ENCODE measurements at regions not wholly inside any gene's neighbourhood (a gene's known extent, or its start where the extent isn't known, plus 50 kb on each side); places are given as distances from the start of the nearest gene placed in this dataset.
A peak's percentile ranks its signal among the peaks of the same experiment; 100 is the strongest.

DNA sequence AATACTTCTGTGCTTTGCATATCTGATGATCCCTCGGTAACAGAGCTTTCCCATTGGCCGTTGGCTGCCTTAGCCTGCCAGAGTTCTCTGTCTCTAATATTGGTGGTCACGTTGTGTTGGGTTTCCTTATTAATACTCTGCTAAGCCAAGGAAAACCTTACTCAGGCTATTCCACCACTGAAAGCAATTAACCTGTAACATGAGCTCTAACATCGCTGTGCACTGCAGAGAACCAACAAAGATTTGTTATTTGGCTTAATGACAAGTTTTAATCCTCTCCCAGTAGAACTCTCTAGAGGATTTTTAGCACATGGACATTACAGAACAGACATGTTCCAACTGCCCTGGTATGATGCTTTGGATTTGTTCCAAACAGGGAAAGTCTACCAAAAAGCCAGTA lies 825.9 kb upstream of the POU3F3 start:
- Histone ChIP-seq H3K36me3 (ENCODE audit: control insufficient read depth in 2 of 2, insufficient read depth in 2 of 2, low read length in 1 of 2) (no peaks in the 10 kb centered on the region), H3K27me3 (ENCODE audit: control insufficient read depth in 2 of 2, insufficient read depth in 1 of 2, low read length in 1 of 2) (no peaks in the 10 kb centered on the region), H3K9me3 (ENCODE audit: control insufficient read depth in 2 of 2, insufficient read depth in 1 of 2, low read length in 1 of 2) (no peaks in the 10 kb centered on the region), H3K4me1 (ENCODE audit: control insufficient read depth in 2 of 2, insufficient read depth in 2 of 2, low read length in 2 of 2) (no peaks in the 10 kb centered on the region), H3K27ac (ENCODE audit: low read depth in 1 of 2, low read length in 1 of 2) (no peak overlapping the region), H3K4me3 (ENCODE audit: low read length in 2 of 2) (no peak overlapping the region)
- 83% methylated on average over 4 of the region's 4 CpGs for WGBS
- DNase-seq (ENCODE audit: low read depth in 6 of 9, low spot score in 9 of 9), result peak in 1 of 9 donors; percentile 2

GRCh38 chr2:104033399-104033798 lies 820.5 kb upstream of the POU3F3 start:
- H3K27me3 ChIP-seq (ENCODE audit: control insufficient read depth in 2 of 2, insufficient read depth in 1 of 2, low read length in 1 of 2), result no peaks in the 10 kb centered on the region
- H3K9me3 ChIP-seq (ENCODE audit: control insufficient read depth in 2 of 2, insufficient read depth in 1 of 2, low read length in 1 of 2), result no peaks in the 10 kb centered on the region
- 57% methylated on average over 3 of the region's 3 CpGs for WGBS
- no peak overlapping the region for H3K4me3 ChIP-seq (ENCODE audit: low read length in 2 of 2)
- no peaks in the 10 kb centered on the region for H3K36me3 ChIP-seq (ENCODE audit: control insufficient read depth in 2 of 2, insufficient read depth in 2 of 2, low read length in 1 of 2)
- peak in 1 of 9 donors; percentile 5 for DNase-seq (ENCODE audit: low read depth in 6 of 9, low spot score in 9 of 9)
- H3K4me1 ChIP-seq (ENCODE audit: control insufficient read depth in 2 of 2, insufficient read depth in 2 of 2, low read length in 2 of 2), result no peaks in the 10 kb centered on the region
- no peak overlapping the region for H3K27ac ChIP-seq (ENCODE audit: low read depth in 1 of 2, low read length in 1 of 2)

GRCh38 chr2:104040771-104041170 lies 813.1 kb upstream of the POU3F3 start:
- H3K36me3 ChIP-seq (ENCODE audit: control insufficient read depth in 2 of 2, insufficient read depth in 2 of 2, low read length in 1 of 2), result no peaks in the 10 kb centered on the region
- H3K27ac ChIP-seq (ENCODE audit: low read depth in 1 of 2, low read length in 1 of 2), result no peak overlapping the region
- WGBS, result 73% methylated on average over 2 of the region's 2 CpGs
- no peaks in the 10 kb centered on the region for H3K4me1 ChIP-seq (ENCODE audit: control insufficient read depth in 2 of 2, insufficient read depth in 2 of 2, low read length in 2 of 2)
- H3K27me3 ChIP-seq (ENCODE audit: control insufficient read depth in 2 of 2, insufficient read depth in 1 of 2, low read length in 1 of 2), result no peaks in the 10 kb centered on the region
- H3K9me3 ChIP-seq (ENCODE audit: control insufficient read depth in 2 of 2, insufficient read depth in 1 of 2, low read length in 1 of 2), result no peaks in the 10 kb centered on the region
- no peak for DNase-seq (ENCODE audit: low read depth in 6 of 9, low spot score in 9 of 9)
- H3K4me3 ChIP-seq (ENCODE audit: low read length in 2 of 2), result no peak overlapping the region

DNA sequence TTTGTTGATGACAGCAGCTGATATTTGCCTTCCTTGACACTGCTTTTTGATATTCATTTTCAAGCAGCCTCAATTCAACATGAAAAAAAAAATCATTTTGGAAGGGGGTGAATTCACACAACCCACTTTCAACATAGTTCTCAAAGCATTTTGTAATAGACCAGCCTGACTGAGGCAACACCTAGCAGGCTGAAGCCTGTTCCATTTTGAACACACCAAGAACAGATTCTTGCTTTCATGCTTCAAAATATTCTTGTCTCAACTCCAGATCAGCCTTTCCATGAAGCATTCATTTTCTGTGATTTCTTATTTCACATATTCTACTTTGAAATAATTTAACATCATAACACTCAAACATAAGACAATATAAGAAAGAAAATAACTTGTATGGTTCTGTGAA lies 812.6 kb upstream of the POU3F3 start:
- DNase-seq (ENCODE audit: low read depth in 6 of 9, low spot score in 9 of 9), result no peak
- H3K4me3 ChIP-seq (ENCODE audit: low read length in 2 of 2), result no peak overlapping the region
- no peaks in the 10 kb centered on the region for H3K36me3 ChIP-seq (ENCODE audit: control insufficient read depth in 2 of 2, insufficient read depth in 2 of 2, low read length in 1 of 2)
- no peak overlapping the region for H3K27ac ChIP-seq (ENCODE audit: low read depth in 1 of 2, low read length in 1 of 2)
- no peaks in the 10 kb centered on the region for H3K4me1 ChIP-seq (ENCODE audit: control insufficient read depth in 2 of 2, insufficient read depth in 2 of 2, low read length in 2 of 2)
- no peaks in the 10 kb centered on the region for H3K27me3 ChIP-seq (ENCODE audit: control insufficient read depth in 2 of 2, insufficient read depth in 1 of 2, low read length in 1 of 2)
- no peaks in the 10 kb centered on the region for H3K9me3 ChIP-seq (ENCODE audit: control insufficient read depth in 2 of 2, insufficient read depth in 1 of 2, low read length in 1 of 2)

DNA sequence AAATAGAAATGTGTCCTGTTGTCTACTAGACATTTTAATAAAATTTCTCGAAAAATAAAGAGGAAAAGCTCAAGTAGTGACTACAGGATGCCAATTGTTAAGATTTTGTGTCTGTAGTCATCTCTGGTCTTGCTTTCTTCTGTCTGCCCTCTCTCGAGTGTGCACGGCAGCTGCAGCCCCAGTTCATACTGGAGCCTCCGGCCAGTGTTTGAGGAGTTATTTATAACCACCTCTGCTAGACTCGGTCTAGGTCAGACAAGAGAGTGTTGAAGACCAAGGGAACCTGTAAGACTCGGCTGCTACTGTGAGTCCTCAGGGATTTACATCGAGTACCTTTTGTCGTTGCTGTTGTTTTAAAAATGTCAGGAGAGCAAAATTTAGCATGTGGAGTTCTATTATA lies 810.1 kb upstream of the POU3F3 start:
- Histone ChIP-seq H3K9me3 (ENCODE audit: control insufficient read depth in 2 of 2, insufficient read depth in 1 of 2, low read length in 1 of 2) (no peaks in the 10 kb centered on the region), H3K27me3 (ENCODE audit: control insufficient read depth in 2 of 2, insufficient read depth in 1 of 2, low read length in 1 of 2) (no peaks in the 10 kb centered on the region), H3K4me3 (ENCODE audit: low read length in 2 of 2) (no peak overlapping the region), H3K36me3 (ENCODE audit: control insufficient read depth in 2 of 2, insufficient read depth in 2 of 2, low read length in 1 of 2) (no peaks in the 10 kb centered on the region), H3K27ac (ENCODE audit: low read depth in 1 of 2, low read length in 1 of 2) (no peak overlapping the region), H3K4me1 (ENCODE audit: control insufficient read depth in 2 of 2, insufficient read depth in 2 of 2, low read length in 2 of 2) (no peaks in the 10 kb centered on the region)
- 83% methylated on average over 8 of the region's 8 CpGs for WGBS
- no peak for DNase-seq (ENCODE audit: low read depth in 6 of 9, low spot score in 9 of 9)

DNA sequence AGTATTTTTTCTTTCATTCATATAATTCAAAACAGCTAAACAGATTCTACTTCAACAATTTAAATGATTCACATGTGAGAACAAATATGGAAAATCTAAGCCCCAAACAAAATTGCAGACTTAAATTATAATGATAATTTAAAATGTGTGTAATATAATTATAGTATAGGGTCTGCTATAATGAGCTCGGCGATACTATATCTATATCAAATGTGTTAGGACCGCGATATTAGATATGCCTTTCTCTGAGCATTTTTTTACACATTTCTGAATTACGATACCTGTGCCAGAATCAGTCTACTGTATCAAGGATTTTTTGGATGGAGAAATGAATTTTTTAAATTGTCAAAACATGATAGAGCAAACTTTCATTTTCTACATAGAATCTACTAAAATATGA lies 808.8 kb upstream of the POU3F3 start:
- no peaks in the 10 kb centered on the region for H3K4me1 ChIP-seq (ENCODE audit: control insufficient read depth in 2 of 2, insufficient read depth in 2 of 2, low read length in 2 of 2)
- no peaks in the 10 kb centered on the region for H3K36me3 ChIP-seq (ENCODE audit: control insufficient read depth in 2 of 2, insufficient read depth in 2 of 2, low read length in 1 of 2)
- H3K27me3 ChIP-seq (ENCODE audit: control insufficient read depth in 2 of 2, insufficient read depth in 1 of 2, low read length in 1 of 2), result no peaks in the 10 kb centered on the region
- H3K27ac ChIP-seq (ENCODE audit: low read depth in 1 of 2, low read length in 1 of 2), result no peak overlapping the region
- DNase-seq (ENCODE audit: low read depth in 6 of 9, low spot score in 9 of 9), result no peak
- no peak overlapping the region for H3K4me3 ChIP-seq (ENCODE audit: low read length in 2 of 2)
- 91% methylated on average over 5 of the region's 5 CpGs for WGBS
- no peaks in the 10 kb centered on the region for H3K9me3 ChIP-seq (ENCODE audit: control insufficient read depth in 2 of 2, insufficient read depth in 1 of 2, low read length in 1 of 2)

GRCh38 chr2:104046466-104046865 lies 807.4 kb upstream of the POU3F3 start:
- no peak overlapping the region for H3K4me3 ChIP-seq (ENCODE audit: low read length in 2 of 2)
- no peaks in the 10 kb centered on the region for H3K36me3 ChIP-seq (ENCODE audit: control insufficient read depth in 2 of 2, insufficient read depth in 2 of 2, low read length in 1 of 2)
- no peak overlapping the region for H3K27ac ChIP-seq (ENCODE audit: low read depth in 1 of 2, low read length in 1 of 2)
- no peaks in the 10 kb centered on the region for H3K27me3 ChIP-seq (ENCODE audit: control insufficient read depth in 2 of 2, insufficient read depth in 1 of 2, low read length in 1 of 2)
- 76% methylated on average over 2 of the region's 2 CpGs for WGBS
- H3K4me1 ChIP-seq (ENCODE audit: control insufficient read depth in 2 of 2, insufficient read depth in 2 of 2, low read length in 2 of 2), result no peaks in the 10 kb centered on the region
- DNase-seq (ENCODE audit: low read depth in 6 of 9, low spot score in 9 of 9), result no peak
- H3K9me3 ChIP-seq (ENCODE audit: control insufficient read depth in 2 of 2, insufficient read depth in 1 of 2, low read length in 1 of 2), result no peaks in the 10 kb centered on the region

- Histone ChIP-seq H3K36me3 (ENCODE audit: control insufficient read depth in 2 of 2, insufficient read depth in 2 of 2, low read length in 1 of 2) (no peaks in the 10 kb centered on the region), H3K27me3 (ENCODE audit: control insufficient read depth in 2 of 2, insufficient read depth in 1 of 2, low read length in 1 of 2) (no peaks in the 10 kb centered on the region), H3K27ac (ENCODE audit: low read depth in 1 of 2, low read length in 1 of 2) (no peak overlapping the region), H3K4me3 (ENCODE audit: low read length in 2 of 2) (no peak overlapping the region), H3K9me3 (ENCODE audit: control insufficient read depth in 2 of 2, insufficient read depth in 1 of 2, low read length in 1 of 2) (no peaks in the 10 kb centered on the region), H3K4me1 (ENCODE audit: control insufficient read depth in 2 of 2, insufficient read depth in 2 of 2, low read length in 2 of 2) (no peaks in the 10 kb centered on the region)
- WGBS, result 94% methylated on average over 10 of the region's 10 CpGs
- DNase-seq (ENCODE audit: low read depth in 6 of 9, low spot score in 9 of 9), result no peak
Measured at GRCh38 chr2:104047516-104047915, 806.4 kb upstream of the POU3F3 start.

DNA sequence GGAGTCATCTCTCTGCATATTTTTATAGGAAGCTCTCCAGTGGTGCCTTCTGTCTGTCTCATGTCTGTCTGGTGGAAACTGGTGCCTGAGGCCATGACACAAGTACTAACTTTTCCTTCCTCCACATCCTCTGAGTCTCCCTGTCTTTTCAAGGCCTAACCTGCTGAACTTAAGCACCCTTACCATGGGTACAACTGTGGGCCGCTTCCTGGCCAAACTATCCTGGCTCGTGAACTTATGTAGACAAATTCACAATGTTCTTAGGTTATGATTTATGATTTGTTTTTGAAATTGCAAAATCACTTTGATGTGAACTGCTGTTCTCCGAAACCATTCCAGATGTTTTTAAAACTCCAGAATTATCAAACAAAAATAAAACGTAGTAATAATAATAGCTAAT lies 804.5 kb upstream of the POU3F3 start:
- Histone ChIP-seq H3K9me3 (ENCODE audit: control insufficient read depth in 2 of 2, insufficient read depth in 1 of 2, low read length in 1 of 2) (no peaks in the 10 kb centered on the region), H3K4me3 (ENCODE audit: low read length in 2 of 2) (no peak overlapping the region), H3K36me3 (ENCODE audit: control insufficient read depth in 2 of 2, insufficient read depth in 2 of 2, low read length in 1 of 2) (no peaks in the 10 kb centered on the region), H3K4me1 (ENCODE audit: control insufficient read depth in 2 of 2, insufficient read depth in 2 of 2, low read length in 2 of 2) (no peaks in the 10 kb centered on the region), H3K27me3 (ENCODE audit: control insufficient read depth in 2 of 2, insufficient read depth in 1 of 2, low read length in 1 of 2) (no peaks in the 10 kb centered on the region), H3K27ac (ENCODE audit: low read depth in 1 of 2, low read length in 1 of 2) (no peak overlapping the region)
- DNase-seq (ENCODE audit: low read depth in 6 of 9, low spot score in 9 of 9), result no peak
- WGBS, result 93% methylated on average over 4 of the region's 4 CpGs

- Histone ChIP-seq H3K36me3 (ENCODE audit: control insufficient read depth in 2 of 2, insufficient read depth in 2 of 2, low read length in 1 of 2) (no peaks in the 10 kb centered on the region), H3K27me3 (ENCODE audit: control insufficient read depth in 2 of 2, insufficient read depth in 1 of 2, low read length in 1 of 2) (no peaks in the 10 kb centered on the region), H3K4me1 (ENCODE audit: control insufficient read depth in 2 of 2, insufficient read depth in 2 of 2, low read length in 2 of 2) (no peaks in the 10 kb centered on the region), H3K4me3 (ENCODE audit: low read length in 2 of 2) (no peak overlapping the region), H3K9me3 (ENCODE audit: control insufficient read depth in 2 of 2, insufficient read depth in 1 of 2, low read length in 1 of 2) (no peaks in the 10 kb centered on the region), H3K27ac (ENCODE audit: low read depth in 1 of 2, low read length in 1 of 2) (no peak overlapping the region)
- DNase-seq (ENCODE audit: low read depth in 6 of 9, low spot score in 9 of 9), result no peak
- 94% methylated on average over 5 of the region's 5 CpGs for WGBS
Measured at GRCh38 chr2:104049981-104050380, 803.9 kb upstream of the POU3F3 start.
